ENCODE measurements at regions not wholly inside any gene's neighbourhood (a gene's known extent, or its start where the extent isn't known, plus 50 kb on each side); places are given as distances from the start of the nearest gene placed in this dataset.
"Not testable (repeated sequence)": the region's sequence is repeated elsewhere in the genome, so short reads cannot be mapped to it uniquely, and the experiment has no call there.

GRCh38 chr11:87531835-87532234 lies 494.1 kb downstream of the TMEM135 start:
- DNase-seq: not testable (repeated sequence)

DNA sequence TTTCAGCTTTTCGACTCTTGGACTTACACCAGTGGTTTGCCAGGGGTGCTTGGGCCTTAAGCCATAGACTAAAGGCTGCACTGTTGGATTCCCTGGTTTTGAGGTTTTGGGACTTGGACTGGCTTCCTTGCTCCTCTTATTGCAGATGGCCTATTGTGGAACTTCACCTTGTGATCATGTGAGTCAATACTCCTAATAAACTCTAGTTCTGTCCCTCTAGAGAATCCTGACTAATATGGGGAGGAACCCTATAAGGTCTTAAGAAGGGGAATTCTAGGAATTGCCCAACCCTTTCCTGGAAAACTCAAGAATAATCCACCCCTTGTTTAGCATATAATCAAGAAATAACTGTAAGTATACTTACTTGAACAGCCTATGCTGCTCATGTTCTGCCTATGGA lies 491.8 kb downstream of the TMEM135 start:
- DNase-seq: no peak

GRCh38 chr11:87528752-87529151 lies 491.0 kb downstream of the TMEM135 start:
- no peak for DNase-seq

- DNase-seq: no peak
Observed at GRCh38 chr11:87523276-87523675, 485.5 kb downstream of the TMEM135 start.

DNA sequence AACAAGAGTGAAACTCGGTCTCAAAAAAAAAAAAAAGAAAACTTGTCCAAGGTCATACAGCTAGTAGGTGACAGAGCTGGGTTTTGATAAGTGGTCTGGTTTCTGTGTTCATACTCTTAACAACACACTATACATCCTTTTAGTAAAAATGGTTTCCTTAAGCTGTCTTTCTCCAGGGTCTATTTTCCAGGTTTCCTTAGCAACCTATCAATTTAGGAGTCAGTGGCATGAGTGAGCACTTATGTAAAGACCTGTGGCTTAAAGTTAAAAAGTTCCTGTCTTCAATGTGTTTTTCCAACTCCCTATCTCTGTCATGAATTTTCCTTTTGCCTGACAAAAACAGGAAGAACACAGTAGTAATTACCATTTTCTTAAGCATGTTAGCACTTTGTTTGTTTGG lies 480.5 kb downstream of the TMEM135 start:
- no peak for DNase-seq

- DNase-seq: no peak
Observed at GRCh38 chr11:87517351-87517750, 479.6 kb downstream of the TMEM135 start.

DNA sequence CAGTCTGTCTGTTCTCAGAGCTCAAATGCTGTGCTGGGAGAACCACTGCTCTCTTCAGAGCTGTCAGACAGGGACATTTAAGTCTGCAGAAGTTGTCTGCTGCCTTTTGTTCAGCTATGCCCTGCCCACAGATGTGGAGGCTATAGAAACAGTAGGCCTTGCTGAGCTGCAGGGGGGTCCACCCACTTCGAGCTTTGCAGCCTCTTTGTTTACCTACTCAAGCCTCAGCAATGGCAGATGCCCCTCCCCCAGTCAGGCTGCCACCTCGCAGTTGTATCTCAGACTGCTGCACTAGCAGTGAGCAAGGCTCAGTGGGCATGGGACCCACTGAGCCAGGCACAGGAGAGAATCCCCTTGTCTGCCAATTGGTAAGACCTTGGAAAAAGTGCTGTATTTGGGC lies 470.0 kb downstream of the TMEM135 start:
- not testable (repeated sequence) for DNase-seq

DNA sequence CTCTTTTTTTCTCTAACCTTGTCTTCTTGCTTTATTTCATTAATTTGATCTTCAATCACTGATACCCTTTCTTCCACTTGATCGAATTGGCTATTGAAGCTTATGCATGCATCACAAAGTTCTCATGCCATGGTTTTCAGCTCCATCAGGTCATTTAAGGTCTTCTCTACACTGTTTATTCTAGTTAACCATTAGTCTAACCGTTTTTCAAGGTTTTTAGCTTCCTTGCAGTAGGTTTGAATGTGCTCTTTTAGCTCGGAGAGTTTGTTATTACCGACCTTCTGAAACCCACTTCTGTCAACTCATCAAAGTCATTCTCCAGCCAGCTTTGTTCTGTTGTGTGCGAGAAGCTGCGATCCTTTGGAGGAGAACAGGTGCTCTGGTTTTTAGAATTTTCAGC lies 469.2 kb downstream of the TMEM135 start:
- DNase-seq: not testable (repeated sequence)

- no peak for DNase-seq
Observed at GRCh38 chr11:87501388-87501787, 463.7 kb downstream of the TMEM135 start.

- DNase-seq: not testable (repeated sequence)
Observed at GRCh38 chr11:87494936-87495335, 457.2 kb downstream of the TMEM135 start.

- DNase-seq: not testable (repeated sequence)
Observed at GRCh38 chr11:87494026-87494425, 456.3 kb downstream of the TMEM135 start.

DNA sequence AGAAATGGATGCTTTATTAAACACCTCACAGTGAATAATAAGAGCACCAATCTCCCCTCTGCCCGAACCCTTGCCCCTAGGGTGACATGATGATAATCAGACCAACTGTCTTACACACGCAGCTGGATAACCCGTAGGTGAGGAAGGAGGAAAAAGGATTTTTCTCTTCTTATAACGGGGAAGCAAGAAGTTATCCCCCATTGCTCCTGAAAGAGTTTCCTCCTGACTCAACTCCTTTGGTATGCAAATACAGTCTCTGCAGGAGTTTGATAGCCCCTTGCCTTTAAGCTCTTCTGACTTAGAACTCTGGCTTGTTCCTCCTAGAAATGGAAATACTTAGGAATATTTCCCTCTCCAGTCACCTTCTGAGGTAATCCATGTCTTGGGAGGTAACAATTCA lies 455.8 kb downstream of the TMEM135 start:
- no peak for DNase-seq

GRCh38 chr11:87491381-87491780 lies 453.6 kb downstream of the TMEM135 start:
- DNase-seq: no peak

GRCh38 chr11:87490671-87491070 lies 452.9 kb downstream of the TMEM135 start:
- DNase-seq: no peak

GRCh38 chr11:87484566-87484965 lies 446.8 kb downstream of the TMEM135 start:
- no peak for DNase-seq

GRCh38 chr11:87477321-87477720 lies 439.6 kb downstream of the TMEM135 start:
- DNase-seq: no peak

- DNase-seq: no peak
Observed at GRCh38 chr11:87473174-87473573, 435.4 kb downstream of the TMEM135 start.

DNA sequence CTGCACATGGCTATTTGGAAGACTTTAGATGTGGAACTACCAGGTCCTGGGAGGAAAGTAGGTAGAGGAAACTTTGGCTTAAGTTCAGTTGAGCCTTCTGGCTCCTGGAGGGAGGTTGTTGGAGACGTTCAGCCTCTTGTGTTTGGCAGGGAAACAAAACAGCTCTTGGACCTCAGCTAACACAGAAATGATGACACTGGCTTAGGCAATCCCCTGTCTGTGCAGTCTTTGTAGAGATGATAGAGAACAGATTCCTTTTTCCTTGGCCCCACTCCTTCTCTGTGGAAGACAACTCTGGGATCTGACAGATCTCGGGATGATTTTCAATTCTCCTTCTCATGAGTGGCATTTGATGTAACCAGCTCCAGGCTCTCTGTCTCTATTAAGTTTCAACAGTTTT lies 428.5 kb downstream of the TMEM135 start:
- DNase-seq: no peak

GRCh38 chr11:87465716-87466115 lies 428.0 kb downstream of the TMEM135 start:
- DNase-seq: no peak

GRCh38 chr11:87463486-87464102 lies 425.9 kb downstream of the TMEM135 start:
- DNase-seq: no peak

DNA sequence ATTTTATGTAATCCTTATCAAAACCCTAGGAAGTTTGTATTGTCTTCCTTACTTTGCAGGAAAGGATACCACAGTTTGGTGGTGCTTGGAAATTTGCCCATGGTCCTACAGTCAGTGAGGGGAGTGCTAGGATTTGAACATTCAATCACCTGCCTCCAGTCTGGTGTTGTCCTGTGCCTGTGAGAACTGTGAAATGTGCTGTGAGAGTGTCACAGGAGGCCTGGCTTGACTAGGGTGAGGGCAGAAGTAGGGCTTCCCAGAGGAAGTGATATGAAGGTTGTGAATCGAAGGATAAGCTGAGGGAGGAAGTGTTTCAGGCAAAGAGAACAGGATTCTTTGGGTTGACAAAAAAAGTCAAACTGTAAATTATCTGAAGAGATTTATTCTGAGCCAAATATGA lies 424.4 kb downstream of the TMEM135 start:
- no peak for DNase-seq

DNA sequence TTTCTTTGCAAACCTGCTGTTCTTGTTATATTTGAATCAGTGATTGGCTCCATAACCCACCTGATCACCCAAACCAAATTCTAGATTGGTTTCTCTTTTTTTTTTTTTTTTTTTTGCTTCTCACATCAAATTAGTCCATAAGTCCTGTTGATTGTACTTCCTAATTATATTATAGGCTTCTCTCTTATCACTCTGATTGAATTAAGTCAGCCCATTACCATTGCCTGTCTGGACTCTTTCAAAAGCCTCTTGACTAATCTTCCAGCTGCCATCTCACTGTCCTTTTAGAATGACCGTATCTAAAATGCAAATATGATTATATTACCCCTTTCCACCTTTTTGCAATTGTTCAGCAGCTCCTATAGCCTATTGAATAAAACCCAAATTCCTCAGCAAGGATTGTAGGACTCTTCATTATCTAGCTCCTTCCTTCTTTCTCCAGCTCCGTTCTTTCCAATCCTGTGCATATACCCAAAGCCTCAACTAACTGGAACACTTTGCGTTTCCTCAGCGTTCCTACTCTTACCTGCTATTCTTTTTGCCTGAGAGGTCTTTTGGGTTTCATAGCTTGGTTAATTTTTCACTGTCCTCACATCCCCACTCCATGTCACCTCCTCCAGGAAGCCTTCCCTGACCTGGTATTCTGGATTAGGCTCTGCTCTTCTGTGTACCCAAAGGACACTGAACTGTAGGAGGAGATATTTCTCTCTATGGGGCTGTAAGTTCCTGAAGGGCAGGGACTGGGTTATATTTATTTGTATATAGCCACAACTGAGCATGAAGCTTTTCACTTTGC lies 423.3 kb downstream of the TMEM135 start:
- DNase-seq: no peak

- no peak for DNase-seq
Observed at GRCh38 chr11:87460279-87460678, 422.5 kb downstream of the TMEM135 start.

DNA sequence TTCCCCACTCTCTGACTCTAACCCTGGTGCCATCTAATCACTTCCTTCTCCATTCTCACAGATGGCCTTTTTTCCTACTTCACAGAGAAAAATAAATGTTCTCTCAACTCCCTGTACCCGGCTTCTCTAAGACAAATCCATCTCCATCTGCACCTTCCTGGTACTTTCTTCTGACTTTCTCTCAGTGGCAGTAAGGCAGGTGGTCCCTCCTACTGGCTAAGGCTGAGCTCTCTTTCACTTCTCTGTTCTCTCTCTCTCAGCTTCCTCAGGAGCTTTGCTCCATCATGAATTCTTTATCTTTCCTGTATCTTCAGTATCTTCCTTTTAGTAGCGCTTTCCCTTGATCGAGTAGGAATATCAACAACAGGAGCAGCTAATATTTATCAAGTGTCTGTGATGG lies 421.6 kb downstream of the TMEM135 start:
- DNase-seq: no peak

DNA sequence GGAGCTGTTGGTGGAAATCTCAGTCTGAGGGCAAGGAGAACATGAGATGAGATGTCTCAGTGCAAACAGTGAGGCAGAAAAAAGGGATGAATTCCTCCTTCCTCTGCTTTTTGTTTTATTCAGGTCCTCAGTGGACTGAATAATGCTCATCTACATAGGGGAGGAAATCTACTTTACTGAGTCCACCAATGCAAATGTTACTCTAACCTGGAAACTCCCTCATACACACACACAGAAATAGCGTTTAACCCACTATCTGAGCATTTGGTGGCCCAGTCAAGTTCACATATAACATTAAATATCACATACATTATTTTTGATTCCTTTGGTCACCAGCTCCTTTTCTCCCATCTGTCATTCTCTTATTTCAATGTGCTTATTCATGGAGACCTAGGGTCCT lies 418.8 kb downstream of the TMEM135 start:
- DNase-seq: no peak

Data from CD4-positive, alpha-beta T cell treated with Interleukin-1 beta for 1 hour (primary cell).